ENCODE measurements at regions not wholly inside any gene's neighbourhood (a gene's known extent, or its start where the extent isn't known, plus 50 kb on each side); places are given as distances from the start of the nearest gene placed in this dataset.

- TF ChIP-seq CTCF (IDR thresholded peaks at IDR 0.05; ENCODE audit: low read depth, low read length) (no peak), EZH2phosphoT487 (IDR thresholded peaks at IDR 0.05; ENCODE audit: low read depth) (no peak)
Observed at GRCh38 chr7:119408596-119408995, 864.4 kb upstream of the KCND2 start.

All from OCI-LY3 (cell line).